Liver (tissue), 3 donors: ENCODE measurements at regions not wholly inside any gene's neighbourhood (a gene's known extent, or its start where the extent isn't known, plus 50 kb on each side); places are given as distances from the start of the nearest gene placed in this dataset.

ENCODE experiments used
- EGR1 ChIP-seq, 2 donors: IDR thresholded peaks; 2 replicates each; pipeline ENCODE4 v1.6.1; 2016 to 2018; ENCODE audit warnings: antibody characterized with exemption in 2 of 2, low read depth in 2 of 2
- GABPA ChIP-seq, 2 donors: IDR thresholded peaks in 1 of 2; conservative IDR thresholded peaks in 1 of 2; 2 replicates each; pipeline ENCODE4 v1.6.1; 2016; ENCODE audit warnings: antibody characterized with exemption in 2 of 2, mild to moderate bottlenecking in 1 of 2, moderate library complexity in 1 of 2
- HNF4A ChIP-seq, 2 donors: conservative IDR thresholded peaks; 2 replicates each; pipeline ENCODE4 v1.6.1; 2016; ENCODE audit warnings: antibody characterized with exemption in 2 of 2, mild to moderate bottlenecking in 2 of 2
- HNF4G ChIP-seq: IDR thresholded peaks from 2 replicates; pipeline ENCODE4 v1.6.1; 2016; ENCODE audit warnings: antibody characterized with exemption
- JUND ChIP-seq, 2 donors: IDR thresholded peaks; 2 replicates each; pipeline ENCODE4 v1.6.1; 2016; ENCODE audit warnings: antibody characterized with exemption in 2 of 2
- RAD21 ChIP-seq, 2 donors: IDR thresholded peaks; 2 replicates each; pipeline ENCODE4 v1.6.1; 2016; ENCODE audit warnings: antibody characterized with exemption in 2 of 2, mild to moderate bottlenecking in 2 of 2
- RXRA ChIP-seq, 2 donors: IDR thresholded peaks; 2 replicates each; pipeline ENCODE4 v1.6.1; 2017 to 2018; ENCODE audit warnings: antibody characterized with exemption in 2 of 2, mild to moderate bottlenecking in 1 of 2
- SP1 ChIP-seq: IDR thresholded peaks from 2 replicates; pipeline ENCODE4 v1.6.1; 2018; ENCODE audit warnings: antibody characterized with exemption, mild to moderate bottlenecking
- TAF1 ChIP-seq: conservative IDR thresholded peaks from 2 replicates; pipeline ENCODE4 v1.6.1; 2016; ENCODE audit warnings: antibody characterized with exemption, mild to moderate bottlenecking
- YY1 ChIP-seq: IDR thresholded peaks from 2 replicates; pipeline ENCODE4 v1.6.1; 2016; ENCODE audit warnings: antibody characterized with exemption, mild to moderate bottlenecking
- TF ChIP-seq, protein P1 (sequence below): fragments of 150-350 bp; IDR thresholded peaks from 2 replicates; pipeline ENCODE4 v1.5.1; 2017; ENCODE audit warnings: improper control_type of control experiment, low read depth, low read length; ENCODE audit not compliant: missing input control
- TF ChIP-seq, protein P2 (sequence below): IDR thresholded peaks from 2 replicates; pipeline ENCODE4 v1.6.1; 2016; ENCODE audit warnings: antibody characterized with exemption
- TF ChIP-seq, protein P3 (sequence below): IDR thresholded peaks from 2 replicates; pipeline ENCODE4 v1.6.1; 2016; ENCODE audit warnings: antibody characterized with exemption
- TF ChIP-seq, protein P4 (sequence below): IDR thresholded peaks from 2 replicates; pipeline ENCODE4 v1.6.1; 2016; ENCODE audit warnings: antibody characterized with exemption
- donor health status: healthy.
- donor health status: healthy.

DNA sequence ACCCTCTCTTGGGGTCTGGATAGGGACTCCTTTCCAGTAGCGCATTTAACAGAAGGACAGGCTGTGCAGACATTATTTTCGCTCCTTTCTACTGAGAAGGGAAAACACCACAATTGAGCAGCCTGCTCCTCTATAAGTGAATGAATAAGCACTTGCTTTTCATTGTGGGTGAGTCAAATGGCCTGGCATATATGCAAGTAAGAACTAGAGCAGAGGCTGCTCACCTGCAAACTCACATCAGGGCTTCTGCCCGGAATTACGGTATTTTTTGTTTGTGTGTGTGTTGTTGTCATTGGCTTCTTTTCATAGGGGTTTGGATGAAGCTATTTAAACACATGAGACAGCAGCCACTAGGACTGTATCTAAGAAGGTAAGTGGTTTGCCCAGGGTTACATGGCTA, 200.1 kb upstream of the CAMK1G start:
- TF ChIP-seq, protein P1, sequence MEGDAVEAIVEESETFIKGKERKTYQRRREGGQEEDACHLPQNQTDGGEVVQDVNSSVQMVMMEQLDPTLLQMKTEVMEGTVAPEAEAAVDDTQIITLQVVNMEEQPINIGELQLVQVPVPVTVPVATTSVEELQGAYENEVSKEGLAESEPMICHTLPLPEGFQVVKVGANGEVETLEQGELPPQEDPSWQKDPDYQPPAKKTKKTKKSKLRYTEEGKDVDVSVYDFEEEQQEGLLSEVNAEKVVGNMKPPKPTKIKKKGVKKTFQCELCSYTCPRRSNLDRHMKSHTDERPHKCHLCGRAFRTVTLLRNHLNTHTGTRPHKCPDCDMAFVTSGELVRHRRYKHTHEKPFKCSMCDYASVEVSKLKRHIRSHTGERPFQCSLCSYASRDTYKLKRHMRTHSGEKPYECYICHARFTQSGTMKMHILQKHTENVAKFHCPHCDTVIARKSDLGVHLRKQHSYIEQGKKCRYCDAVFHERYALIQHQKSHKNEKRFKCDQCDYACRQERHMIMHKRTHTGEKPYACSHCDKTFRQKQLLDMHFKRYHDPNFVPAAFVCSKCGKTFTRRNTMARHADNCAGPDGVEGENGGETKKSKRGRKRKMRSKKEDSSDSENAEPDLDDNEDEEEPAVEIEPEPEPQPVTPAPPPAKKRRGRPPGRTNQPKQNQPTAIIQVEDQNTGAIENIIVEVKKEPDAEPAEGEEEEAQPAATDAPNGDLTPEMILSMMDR = no peak
- TF ChIP-seq RAD21 (IDR thresholded peaks at IDR 0.05) (no peak), SP1 (no peak), RXRA (IDR thresholded peaks at IDR 0.05) (no peak), GABPA (IDR thresholded peaks at IDR 0.05 in 1 of 2, conservative IDR thresholded peaks at IDR 0.05 in 1 of 2) (no peak), HNF4A (conservative IDR thresholded peaks at IDR 0.05) (no peak), EGR1 (IDR thresholded peaks at IDR 0.05; ENCODE audit: low read depth in 2 of 2) (no peak), TAF1 (no peak), JUND (IDR thresholded peaks at IDR 0.05) (no peak), HNF4G (no peak), YY1 (no peak)
- TF ChIP-seq, protein P2, sequence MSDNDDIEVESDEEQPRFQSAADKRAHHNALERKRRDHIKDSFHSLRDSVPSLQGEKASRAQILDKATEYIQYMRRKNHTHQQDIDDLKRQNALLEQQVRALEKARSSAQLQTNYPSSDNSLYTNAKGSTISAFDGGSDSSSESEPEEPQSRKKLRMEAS = no peak
- TF ChIP-seq, protein P3, sequence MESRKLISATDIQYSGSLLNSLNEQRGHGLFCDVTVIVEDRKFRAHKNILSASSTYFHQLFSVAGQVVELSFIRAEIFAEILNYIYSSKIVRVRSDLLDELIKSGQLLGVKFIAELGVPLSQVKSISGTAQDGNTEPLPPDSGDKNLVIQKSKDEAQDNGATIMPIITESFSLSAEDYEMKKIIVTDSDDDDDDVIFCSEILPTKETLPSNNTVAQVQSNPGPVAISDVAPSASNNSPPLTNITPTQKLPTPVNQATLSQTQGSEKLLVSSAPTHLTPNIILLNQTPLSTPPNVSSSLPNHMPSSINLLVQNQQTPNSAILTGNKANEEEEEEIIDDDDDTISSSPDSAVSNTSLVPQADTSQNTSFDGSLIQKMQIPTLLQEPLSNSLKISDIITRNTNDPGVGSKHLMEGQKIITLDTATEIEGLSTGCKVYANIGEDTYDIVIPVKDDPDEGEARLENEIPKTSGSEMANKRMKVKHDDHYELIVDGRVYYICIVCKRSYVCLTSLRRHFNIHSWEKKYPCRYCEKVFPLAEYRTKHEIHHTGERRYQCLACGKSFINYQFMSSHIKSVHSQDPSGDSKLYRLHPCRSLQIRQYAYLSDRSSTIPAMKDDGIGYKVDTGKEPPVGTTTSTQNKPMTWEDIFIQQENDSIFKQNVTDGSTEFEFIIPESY = no peak
- TF ChIP-seq, protein P4, sequence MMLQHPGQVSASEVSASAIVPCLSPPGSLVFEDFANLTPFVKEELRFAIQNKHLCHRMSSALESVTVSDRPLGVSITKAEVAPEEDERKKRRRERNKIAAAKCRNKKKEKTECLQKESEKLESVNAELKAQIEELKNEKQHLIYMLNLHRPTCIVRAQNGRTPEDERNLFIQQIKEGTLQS = no peak
